ENCODE measurements at regions not wholly inside any gene's neighbourhood (a gene's known extent, or its start where the extent isn't known, plus 50 kb on each side); places are given as distances from the start of the nearest gene placed in this dataset.

- TF ChIP-seq GATA2 (IDR thresholded peaks at IDR 0.05; ENCODE audit: low read depth, low read length) (no peak), GATA3 (IDR thresholded peaks at IDR 0.05; ENCODE audit: low read depth, low read length) (no peak)
These were observed 1244.0 kb downstream of the AACS start for GRCh38 chr12:126309278-126309677.

Data from SH-SY5Y (cell line).